Liver (tissue), 8 donors: ENCODE measurements at regions not wholly inside any gene's neighbourhood (a gene's known extent, or its start where the extent isn't known, plus 50 kb on each side); places are given as distances from the start of the nearest gene placed in this dataset.

Experiments used
- DNase-seq: peaks from one replicate; pipeline ENCODE4 v3.0.0-alpha.2; 2017; ENCODE audit warnings: low spot score
- H3K27ac ChIP-seq, 2 donors: one replicate each; pipeline ENCODE4 v1.7.0; 2013; ENCODE audit warnings: inconsistent platforms in 2 of 2, low read length in 2 of 2, control low read depth in 1 of 2, low read depth in 1 of 2, mild to moderate bottlenecking in 1 of 2
- H3K27me3 ChIP-seq, 4 donors: one replicate each; pipeline versions ENCODE4 v1.6.1 to v1.7.0; 2013; ENCODE audit warnings: low read length in 3 of 4, inconsistent platforms in 1 of 4, mild to moderate bottlenecking in 1 of 4, moderate library complexity in 1 of 4; ENCODE audit not compliant: control insufficient read depth in 4 of 4, insufficient read depth in 4 of 4
- H3K36me3 ChIP-seq, 4 donors: one replicate each; pipeline versions ENCODE4 v1.6.1 to v1.7.0; 2013; ENCODE audit warnings: low read length in 3 of 4, mild to moderate bottlenecking in 3 of 4, low read depth in 1 of 4, moderate library complexity in 1 of 4; ENCODE audit not compliant: control insufficient read depth in 4 of 4, insufficient read depth in 3 of 4
- H3K4me1 ChIP-seq, 4 donors: one replicate each; pipeline versions ENCODE4 v1.6.1 to v1.7.0; 2013; ENCODE audit warnings: low read length in 3 of 4, mild to moderate bottlenecking in 3 of 4, moderate library complexity in 1 of 4; ENCODE audit not compliant: control insufficient read depth in 4 of 4, insufficient read depth in 4 of 4
- H3K4me3 ChIP-seq, 3 donors: one replicate each; pipeline versions ENCODE4 v1.6.1 to v1.7.0; 2013; ENCODE audit warnings: low read length in 3 of 3, control low read depth in 1 of 3, low read depth in 1 of 3, mild to moderate bottlenecking in 1 of 3
- H3K9ac ChIP-seq, 2 donors: one replicate each; pipeline ENCODE4 v1.7.0; 2013; ENCODE audit warnings: low read length in 2 of 2, mild to moderate bottlenecking in 2 of 2, moderate library complexity in 2 of 2, control low read depth in 1 of 2, low read depth in 1 of 2
- H3K9me3 ChIP-seq, 4 donors: one replicate each; pipeline versions ENCODE4 v1.6.1 to v1.7.0; 2013; ENCODE audit warnings: low read length in 3 of 4; ENCODE audit not compliant: control insufficient read depth in 4 of 4
- FOXA1 ChIP-seq: IDR thresholded peaks from 2 replicates; pipeline ENCODE4 v1.6.1; 2016; ENCODE audit warnings: antibody characterized with exemption
- FOXA2 ChIP-seq: IDR thresholded peaks from 2 replicates; pipeline ENCODE4 v1.6.1; 2016; ENCODE audit warnings: antibody characterized with exemption
- GABPA ChIP-seq, 2 donors: IDR thresholded peaks in 1 of 2; conservative IDR thresholded peaks in 1 of 2; 2 replicates each; pipeline ENCODE4 v1.6.1; 2016; ENCODE audit warnings: antibody characterized with exemption in 2 of 2, mild to moderate bottlenecking in 1 of 2, moderate library complexity in 1 of 2
- HNF4A ChIP-seq, 2 donors: conservative IDR thresholded peaks; 2 replicates each; pipeline ENCODE4 v1.6.1; 2016; ENCODE audit warnings: antibody characterized with exemption in 2 of 2, mild to moderate bottlenecking in 2 of 2
- HNF4G ChIP-seq: IDR thresholded peaks from 2 replicates; pipeline ENCODE4 v1.6.1; 2016; ENCODE audit warnings: antibody characterized with exemption
- JUND ChIP-seq, 2 donors: IDR thresholded peaks; 2 replicates each; pipeline ENCODE4 v1.6.1; 2016; ENCODE audit warnings: antibody characterized with exemption in 2 of 2
- NR2F2 ChIP-seq: IDR thresholded peaks from 2 replicates; pipeline ENCODE4 v1.6.1; 2016; ENCODE audit warnings: antibody characterized with exemption
- RAD21 ChIP-seq, 2 donors: IDR thresholded peaks; 2 replicates each; pipeline ENCODE4 v1.6.1; 2016; ENCODE audit warnings: antibody characterized with exemption in 2 of 2, mild to moderate bottlenecking in 2 of 2
- RXRA ChIP-seq, 2 donors: IDR thresholded peaks; 2 replicates each; pipeline ENCODE4 v1.6.1; 2017 to 2018; ENCODE audit warnings: antibody characterized with exemption in 2 of 2, mild to moderate bottlenecking in 1 of 2
- SP1 ChIP-seq: IDR thresholded peaks from 2 replicates; pipeline ENCODE4 v1.6.1; 2018; ENCODE audit warnings: antibody characterized with exemption, mild to moderate bottlenecking
- TAF1 ChIP-seq: conservative IDR thresholded peaks from 2 replicates; pipeline ENCODE4 v1.6.1; 2016; ENCODE audit warnings: antibody characterized with exemption, mild to moderate bottlenecking
- YY1 ChIP-seq: IDR thresholded peaks from 2 replicates; pipeline ENCODE4 v1.6.1; 2016; ENCODE audit warnings: antibody characterized with exemption, mild to moderate bottlenecking
- WGBS: extraction: QIAGEN DNeasy Blood & Tissue Kit; methylation state at CpG from one replicate; pipeline ENCODE4 v1.1.7; 2013; 5-methylcytosine and 5-hydroxymethylcytosine counted together
- TF ChIP-seq, protein P1 (sequence below): IDR thresholded peaks from 2 replicates; pipeline ENCODE4 v1.6.1; 2016; ENCODE audit warnings: antibody characterized with exemption
- TF ChIP-seq, protein P2 (sequence below): IDR thresholded peaks from 2 replicates; pipeline ENCODE4 v1.6.1; 2016; ENCODE audit warnings: antibody characterized with exemption
- TF ChIP-seq, protein P3 (sequence below): IDR thresholded peaks from 2 replicates; pipeline ENCODE4 v1.6.1; 2016; ENCODE audit warnings: antibody characterized with exemption
- TF ChIP-seq, protein P4 (sequence below): fragments of 150-350 bp; IDR thresholded peaks from 2 replicates; pipeline ENCODE4 v1.5.1; 2017; ENCODE audit warnings: improper control_type of control experiment, low read depth, low read length; ENCODE audit not compliant: missing input control
- TF ChIP-seq, protein P5 (sequence below): IDR thresholded peaks from 2 replicates; pipeline ENCODE4 v1.6.1; 2016; ENCODE audit warnings: antibody characterized with exemption, mild to moderate bottlenecking
- donor health status: healthy.
- donor health status: healthy.
- donor health status: healthy.
- donor health status: healthy.
- donor health status: healthy.

DNA sequence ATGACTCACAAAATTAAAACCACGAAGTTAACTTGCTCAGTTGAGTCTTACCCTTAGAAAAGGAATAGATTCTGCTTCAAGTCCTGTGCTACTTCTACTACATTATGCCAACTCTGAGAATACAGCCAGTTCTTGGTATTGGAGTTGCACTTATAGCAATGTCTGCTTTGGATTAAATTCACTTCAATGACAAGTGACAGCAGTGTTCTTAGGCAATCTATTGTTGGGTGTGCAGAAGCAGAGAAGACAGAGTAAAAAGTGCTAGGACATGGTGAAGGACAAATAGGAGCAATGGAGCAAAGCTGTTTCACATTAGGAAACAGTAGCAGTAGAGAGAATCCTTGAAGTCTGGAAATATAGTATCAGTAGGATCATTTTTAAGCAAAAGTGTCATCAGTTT lies 713.1 kb downstream of the SI start:
- Histone ChIP-seq H3K9me3 (no peaks in the 10 kb centered on the region), H3K4me3 (no peak overlapping the region), H3K27ac (no peak overlapping the region), H3K9ac (no peak overlapping the region), H3K36me3 (no peaks in the 10 kb centered on the region), H3K27me3 (no peaks in the 10 kb centered on the region), H3K4me1 (no peaks in the 10 kb centered on the region)
- TF ChIP-seq RXRA (IDR thresholded peaks at IDR 0.05) (no peak), YY1 (no peak), RAD21 (IDR thresholded peaks at IDR 0.05) (no peak), HNF4A (conservative IDR thresholded peaks at IDR 0.05) (no peak), JUND (IDR thresholded peaks at IDR 0.05) (no peak), TAF1 (no peak), NR2F2 (no peak), SP1 (no peak), FOXA1 (no peak), FOXA2 (no peak), HNF4G (no peak), GABPA (IDR thresholded peaks at IDR 0.05 in 1 of 2, conservative IDR thresholded peaks at IDR 0.05 in 1 of 2) (no peak)
- TF ChIP-seq, protein P1, sequence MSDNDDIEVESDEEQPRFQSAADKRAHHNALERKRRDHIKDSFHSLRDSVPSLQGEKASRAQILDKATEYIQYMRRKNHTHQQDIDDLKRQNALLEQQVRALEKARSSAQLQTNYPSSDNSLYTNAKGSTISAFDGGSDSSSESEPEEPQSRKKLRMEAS: no peak
- TF ChIP-seq, protein P2, sequence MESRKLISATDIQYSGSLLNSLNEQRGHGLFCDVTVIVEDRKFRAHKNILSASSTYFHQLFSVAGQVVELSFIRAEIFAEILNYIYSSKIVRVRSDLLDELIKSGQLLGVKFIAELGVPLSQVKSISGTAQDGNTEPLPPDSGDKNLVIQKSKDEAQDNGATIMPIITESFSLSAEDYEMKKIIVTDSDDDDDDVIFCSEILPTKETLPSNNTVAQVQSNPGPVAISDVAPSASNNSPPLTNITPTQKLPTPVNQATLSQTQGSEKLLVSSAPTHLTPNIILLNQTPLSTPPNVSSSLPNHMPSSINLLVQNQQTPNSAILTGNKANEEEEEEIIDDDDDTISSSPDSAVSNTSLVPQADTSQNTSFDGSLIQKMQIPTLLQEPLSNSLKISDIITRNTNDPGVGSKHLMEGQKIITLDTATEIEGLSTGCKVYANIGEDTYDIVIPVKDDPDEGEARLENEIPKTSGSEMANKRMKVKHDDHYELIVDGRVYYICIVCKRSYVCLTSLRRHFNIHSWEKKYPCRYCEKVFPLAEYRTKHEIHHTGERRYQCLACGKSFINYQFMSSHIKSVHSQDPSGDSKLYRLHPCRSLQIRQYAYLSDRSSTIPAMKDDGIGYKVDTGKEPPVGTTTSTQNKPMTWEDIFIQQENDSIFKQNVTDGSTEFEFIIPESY: no peak
- TF ChIP-seq, protein P3, sequence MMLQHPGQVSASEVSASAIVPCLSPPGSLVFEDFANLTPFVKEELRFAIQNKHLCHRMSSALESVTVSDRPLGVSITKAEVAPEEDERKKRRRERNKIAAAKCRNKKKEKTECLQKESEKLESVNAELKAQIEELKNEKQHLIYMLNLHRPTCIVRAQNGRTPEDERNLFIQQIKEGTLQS: no peak
- TF ChIP-seq, protein P4, sequence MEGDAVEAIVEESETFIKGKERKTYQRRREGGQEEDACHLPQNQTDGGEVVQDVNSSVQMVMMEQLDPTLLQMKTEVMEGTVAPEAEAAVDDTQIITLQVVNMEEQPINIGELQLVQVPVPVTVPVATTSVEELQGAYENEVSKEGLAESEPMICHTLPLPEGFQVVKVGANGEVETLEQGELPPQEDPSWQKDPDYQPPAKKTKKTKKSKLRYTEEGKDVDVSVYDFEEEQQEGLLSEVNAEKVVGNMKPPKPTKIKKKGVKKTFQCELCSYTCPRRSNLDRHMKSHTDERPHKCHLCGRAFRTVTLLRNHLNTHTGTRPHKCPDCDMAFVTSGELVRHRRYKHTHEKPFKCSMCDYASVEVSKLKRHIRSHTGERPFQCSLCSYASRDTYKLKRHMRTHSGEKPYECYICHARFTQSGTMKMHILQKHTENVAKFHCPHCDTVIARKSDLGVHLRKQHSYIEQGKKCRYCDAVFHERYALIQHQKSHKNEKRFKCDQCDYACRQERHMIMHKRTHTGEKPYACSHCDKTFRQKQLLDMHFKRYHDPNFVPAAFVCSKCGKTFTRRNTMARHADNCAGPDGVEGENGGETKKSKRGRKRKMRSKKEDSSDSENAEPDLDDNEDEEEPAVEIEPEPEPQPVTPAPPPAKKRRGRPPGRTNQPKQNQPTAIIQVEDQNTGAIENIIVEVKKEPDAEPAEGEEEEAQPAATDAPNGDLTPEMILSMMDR: no peak
- TF ChIP-seq, protein P5, sequence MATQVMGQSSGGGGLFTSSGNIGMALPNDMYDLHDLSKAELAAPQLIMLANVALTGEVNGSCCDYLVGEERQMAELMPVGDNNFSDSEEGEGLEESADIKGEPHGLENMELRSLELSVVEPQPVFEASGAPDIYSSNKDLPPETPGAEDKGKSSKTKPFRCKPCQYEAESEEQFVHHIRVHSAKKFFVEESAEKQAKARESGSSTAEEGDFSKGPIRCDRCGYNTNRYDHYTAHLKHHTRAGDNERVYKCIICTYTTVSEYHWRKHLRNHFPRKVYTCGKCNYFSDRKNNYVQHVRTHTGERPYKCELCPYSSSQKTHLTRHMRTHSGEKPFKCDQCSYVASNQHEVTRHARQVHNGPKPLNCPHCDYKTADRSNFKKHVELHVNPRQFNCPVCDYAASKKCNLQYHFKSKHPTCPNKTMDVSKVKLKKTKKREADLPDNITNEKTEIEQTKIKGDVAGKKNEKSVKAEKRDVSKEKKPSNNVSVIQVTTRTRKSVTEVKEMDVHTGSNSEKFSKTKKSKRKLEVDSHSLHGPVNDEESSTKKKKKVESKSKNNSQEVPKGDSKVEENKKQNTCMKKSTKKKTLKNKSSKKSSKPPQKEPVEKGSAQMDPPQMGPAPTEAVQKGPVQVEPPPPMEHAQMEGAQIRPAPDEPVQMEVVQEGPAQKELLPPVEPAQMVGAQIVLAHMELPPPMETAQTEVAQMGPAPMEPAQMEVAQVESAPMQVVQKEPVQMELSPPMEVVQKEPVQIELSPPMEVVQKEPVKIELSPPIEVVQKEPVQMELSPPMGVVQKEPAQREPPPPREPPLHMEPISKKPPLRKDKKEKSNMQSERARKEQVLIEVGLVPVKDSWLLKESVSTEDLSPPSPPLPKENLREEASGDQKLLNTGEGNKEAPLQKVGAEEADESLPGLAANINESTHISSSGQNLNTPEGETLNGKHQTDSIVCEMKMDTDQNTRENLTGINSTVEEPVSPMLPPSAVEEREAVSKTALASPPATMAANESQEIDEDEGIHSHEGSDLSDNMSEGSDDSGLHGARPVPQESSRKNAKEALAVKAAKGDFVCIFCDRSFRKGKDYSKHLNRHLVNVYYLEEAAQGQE: no peak
- DNase-seq: no peak
- WGBS: 74% methylated on average over 1 of the region's 1 CpG

DNA sequence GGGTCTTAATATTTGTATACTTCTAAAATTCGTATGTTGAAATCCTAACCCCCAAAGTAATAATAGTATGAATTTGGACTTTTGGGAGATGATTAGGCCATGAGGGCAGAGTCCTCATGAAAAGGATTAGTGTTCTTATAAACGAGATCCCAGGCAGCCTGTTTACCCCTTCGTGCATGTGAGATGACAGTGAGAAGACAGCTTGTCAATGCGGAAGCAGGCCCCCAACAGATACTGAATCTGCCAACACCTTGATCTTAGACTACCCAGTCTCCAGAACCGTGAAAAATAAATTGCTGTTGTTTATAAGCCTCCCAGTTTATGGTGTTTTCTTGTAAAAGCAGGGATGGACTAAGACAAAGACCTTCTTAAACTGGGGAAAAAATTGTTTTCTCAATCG lies 714.2 kb downstream of the SI start:
- Histone ChIP-seq H3K9me3 (no peaks in the 10 kb centered on the region), H3K27me3 (no peaks in the 10 kb centered on the region), H3K4me3 (no peak overlapping the region), H3K27ac (no peak overlapping the region), H3K4me1 (no peaks in the 10 kb centered on the region), H3K9ac (no peak overlapping the region), H3K36me3 (no peaks in the 10 kb centered on the region)
- TF ChIP-seq YY1 (no peak), FOXA2 (no peak)
- 66% methylated on average over 6 of the region's 6 CpGs for WGBS
- DNase-seq: no peak
